ENCODE measurements at regions not wholly inside any gene's neighbourhood (a gene's known extent, or its start where the extent isn't known, plus 50 kb on each side); places are given as distances from the start of the nearest gene placed in this dataset.

- H3K4me3 ChIP-seq: no peak overlapping the region
- H3K4me1 ChIP-seq (ENCODE audit: low read depth): no peaks in the 10 kb centered on the region
- intact Hi-C loops (cut with DNase I, micrococcal nuclease): no loop called here
- DNase-seq (no peak), ATAC-seq (no peak)
- H3K9me3 ChIP-seq: no peaks in the 10 kb centered on the region
- H3K36me3 ChIP-seq (ENCODE audit: low read depth): no peaks in the 10 kb centered on the region
- TF ChIP-seq CTCF (IDR thresholded peaks at IDR 0.05): no peak
Observed at GRCh38 chr9:88927510-88927909, 63.8 kb upstream of the S1PR3 start.

GRCh38 chr9:88930716-88931115 is 60.6 kb upstream of the S1PR3 start:
- TF ChIP-seq CTCF (IDR thresholded peaks at IDR 0.05): no peak
- ATAC-seq (no peak), DNase-seq (no peak)
- no peak overlapping the region for H3K4me3 ChIP-seq
- H3K9me3 ChIP-seq: no peaks in the 10 kb centered on the region
- intact Hi-C loops (cut with DNase I, micrococcal nuclease): no loop called here
- no peaks in the 10 kb centered on the region for H3K36me3 ChIP-seq (ENCODE audit: low read depth)
- no peaks in the 10 kb centered on the region for H3K4me1 ChIP-seq (ENCODE audit: low read depth)

GRCh38 chr9:88932766-88933165 is 58.5 kb upstream of the S1PR3 start:
- TF ChIP-seq CTCF (IDR thresholded peaks at IDR 0.05): no peak
- ATAC-seq: no peak

GRCh38 chr9:88933607-88934379 is 57.5 kb upstream of the S1PR3 start:
- no peak overlapping the region for H3K4me3 ChIP-seq
- no peaks in the 10 kb centered on the region for H3K9me3 ChIP-seq
- no peak for TF ChIP-seq CTCF (IDR thresholded peaks at IDR 0.05)
- no peaks in the 10 kb centered on the region for H3K36me3 ChIP-seq (ENCODE audit: low read depth)
- DNase-seq: no peak
- ATAC-seq: no peak
- H3K4me1 ChIP-seq (ENCODE audit: low read depth): no peaks in the 10 kb centered on the region
- intact Hi-C loops (cut with DNase I, micrococcal nuclease): no loop called here

More at GRCh38 chr9:88932766-88933165, 58.5 kb upstream of the S1PR3 start:
- DNase-seq: no peak
- Histone ChIP-seq H3K36me3 (ENCODE audit: low read depth) (no peaks in the 10 kb centered on the region), H3K4me3 (no peak overlapping the region), H3K4me1 (ENCODE audit: low read depth) (no peaks in the 10 kb centered on the region), H3K9me3 (no peaks in the 10 kb centered on the region)
- intact Hi-C loops (cut with DNase I, micrococcal nuclease): no loop called here

GRCh38 chr9:88934876-88935535 is 56.3 kb upstream of the S1PR3 start:
- DNase-seq (no peak), ATAC-seq (no peak)
- no peaks in the 10 kb centered on the region for H3K36me3 ChIP-seq (ENCODE audit: low read depth)
- TF ChIP-seq CTCF (IDR thresholded peaks at IDR 0.05): no peak
- H3K4me3 ChIP-seq: no peak overlapping the region
- H3K4me1 ChIP-seq (ENCODE audit: low read depth): no peaks in the 10 kb centered on the region
- no peaks in the 10 kb centered on the region for H3K9me3 ChIP-seq
- intact Hi-C loops (cut with DNase I, micrococcal nuclease): no loop called here

Data from mucosa of descending colon (tissue), 3 donors.